AG04450 (cell line): ENCODE measurements at regions not wholly inside any gene's neighbourhood (a gene's known extent, or its start where the extent isn't known, plus 50 kb on each side); places are given as distances from the start of the nearest gene placed in this dataset. TPM values are rescaled to one million over a fixed set of nuclear protein-coding genes. Genes with fewer than 3 reads are reported as not detected.

ENCODE experiments used
- CTCF ChIA-PET: fragments of 300-600, 350-600 bp; formaldehyde crosslinking; extraction: SDS; loops from one replicate; lab custom pipeline; 2022; ENCODE audit warnings: antibody characterized with exemption, inconsistent platforms; lab: Charles Lee
- POLR2A ChIA-PET: fragments of 350-600 bp; formaldehyde crosslinking; extraction: SDS; loops from one replicate; lab custom pipeline; 2021; ENCODE audit warnings: antibody characterized with exemption, inconsistent platforms; lab: Yijun Ruan, JAX
- DNase-seq: peaks from one replicate; pipeline ENCODE4 v3.0.0-alpha.2; 2011; ENCODE audit warnings: low read depth, low spot score
- H3K27ac ChIP-seq: one replicate; pipeline ENCODE4 v1.5.1; 2012; ENCODE audit warnings: low read depth, low read length, control low read depth
- H3K27me3 ChIP-seq: one replicate; pipeline ENCODE4 v1.6.0; 2012; ENCODE audit warnings: low read length; ENCODE audit not compliant: control insufficient read depth, insufficient read depth
- H3K4me3 ChIP-seq: 2 replicates; pipeline ENCODE4 v1.5.1; 2011; ENCODE audit warnings: mild to moderate bottlenecking, low read depth, low read length, control low read depth
- H3K9me3 ChIP-seq: 2 replicates; pipeline ENCODE4 v1.5.1; 2012; ENCODE audit warnings: low read length; ENCODE audit not compliant: control insufficient read depth, insufficient read depth
- small RNA-seq: library from RNA; depleted of rRNA; stranded (forward); fragments of <200 nt; gene quantifications from one replicate; pipeline ENCODE3, GENCODE V24; 2012; ENCODE audit warnings: low read depth; ENCODE audit not compliant: insufficient read length
- TF ChIP-seq, protein P1 (sequence below): IDR thresholded peaks from 2 replicates; pipeline ENCODE4 v1.5.1; 2011; ENCODE audit warnings: low read depth, low read length, control low read depth, inconsistent platforms

DNA sequence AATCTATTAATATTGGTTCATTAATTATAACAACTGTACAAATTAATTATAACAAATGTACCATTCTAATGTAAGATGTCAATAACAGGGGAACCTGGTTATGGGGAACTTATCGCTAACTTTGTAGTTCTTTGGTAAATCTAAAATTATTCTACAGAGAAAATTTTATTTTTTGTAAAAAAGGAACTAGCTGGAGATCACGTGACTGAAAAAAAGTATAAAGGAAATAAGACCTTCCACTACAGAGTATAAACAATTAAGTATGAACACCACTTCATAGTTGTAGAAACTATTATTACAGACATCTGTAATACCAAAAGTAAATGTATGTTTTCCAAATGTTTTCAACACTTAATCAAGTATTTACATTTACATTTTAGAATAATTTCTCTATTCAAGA is 77.9 kb upstream of the DKK2 start:
- H3K27ac ChIP-seq = no peak overlapping the region
- TF ChIP-seq, protein P1, sequence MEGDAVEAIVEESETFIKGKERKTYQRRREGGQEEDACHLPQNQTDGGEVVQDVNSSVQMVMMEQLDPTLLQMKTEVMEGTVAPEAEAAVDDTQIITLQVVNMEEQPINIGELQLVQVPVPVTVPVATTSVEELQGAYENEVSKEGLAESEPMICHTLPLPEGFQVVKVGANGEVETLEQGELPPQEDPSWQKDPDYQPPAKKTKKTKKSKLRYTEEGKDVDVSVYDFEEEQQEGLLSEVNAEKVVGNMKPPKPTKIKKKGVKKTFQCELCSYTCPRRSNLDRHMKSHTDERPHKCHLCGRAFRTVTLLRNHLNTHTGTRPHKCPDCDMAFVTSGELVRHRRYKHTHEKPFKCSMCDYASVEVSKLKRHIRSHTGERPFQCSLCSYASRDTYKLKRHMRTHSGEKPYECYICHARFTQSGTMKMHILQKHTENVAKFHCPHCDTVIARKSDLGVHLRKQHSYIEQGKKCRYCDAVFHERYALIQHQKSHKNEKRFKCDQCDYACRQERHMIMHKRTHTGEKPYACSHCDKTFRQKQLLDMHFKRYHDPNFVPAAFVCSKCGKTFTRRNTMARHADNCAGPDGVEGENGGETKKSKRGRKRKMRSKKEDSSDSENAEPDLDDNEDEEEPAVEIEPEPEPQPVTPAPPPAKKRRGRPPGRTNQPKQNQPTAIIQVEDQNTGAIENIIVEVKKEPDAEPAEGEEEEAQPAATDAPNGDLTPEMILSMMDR = no peak
- no peak for DNase-seq
- no peaks in the 10 kb centered on the region for H3K27me3 ChIP-seq
- ChIA-PET POLR2A (no interaction called here), CTCF (no interaction called here)
- H3K4me3 ChIP-seq = no peak overlapping the region
- H3K9me3 ChIP-seq = no peaks in the 10 kb centered on the region

DNA sequence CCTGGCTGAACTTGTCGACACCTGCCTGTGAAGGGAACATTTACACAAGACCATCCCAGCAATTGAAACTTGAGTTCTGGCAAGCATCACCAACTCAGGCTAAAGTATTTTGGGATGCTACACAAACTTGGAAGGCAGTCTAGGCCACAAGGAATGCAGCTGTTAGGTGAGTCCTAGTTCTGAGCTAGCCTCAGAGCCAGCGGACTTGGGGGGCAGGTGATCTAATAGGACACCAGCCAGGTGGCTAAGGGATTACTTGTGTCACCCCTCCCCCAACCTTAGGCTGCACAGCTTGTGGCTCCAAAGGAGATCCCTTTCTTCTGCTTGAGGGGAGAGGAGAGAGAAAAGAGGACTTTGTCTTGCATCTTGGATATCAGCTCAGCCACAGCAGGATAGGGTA is 62.3 kb upstream of the DKK2 start:
- Histone ChIP-seq H3K27me3 (no peaks in the 10 kb centered on the region), H3K27ac (no peak overlapping the region), H3K9me3 (no peaks in the 10 kb centered on the region), H3K4me3 (no peak overlapping the region)
- no peak for DNase-seq
- POLR2A ChIA-PET = no interaction called here
- TF ChIP-seq, protein P1 = no peak
- CTCF ChIA-PET = no interaction called here

DNA sequence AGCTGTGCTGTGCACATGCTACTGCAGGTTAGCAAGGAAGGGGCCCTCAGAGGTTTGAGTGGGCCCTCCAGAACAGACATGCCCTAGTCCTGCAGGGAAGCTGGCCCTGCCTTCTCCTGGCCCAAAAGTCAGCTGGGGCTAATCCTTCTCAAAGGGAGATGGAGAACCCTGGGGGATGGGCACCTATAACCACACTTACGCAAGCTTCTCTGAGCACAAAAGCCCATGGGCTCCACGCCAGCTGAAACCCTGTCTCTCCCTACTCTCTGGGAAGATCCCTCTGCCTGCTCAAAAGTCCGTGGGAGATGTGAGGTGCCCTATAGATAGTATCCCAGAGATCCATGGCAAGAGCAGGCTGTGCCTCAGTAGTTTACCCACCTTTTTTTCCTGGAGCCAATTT is 58.9 kb upstream of the DKK2 start:
- TF ChIP-seq, protein P1 = no peak
- CTCF ChIA-PET = interaction anchor here (0.6 to 1.4 kb wide), 3 partner anchors 88 to 642 kb away, joined by 3 read pairs; no protein-coding TSS in a partner anchor
- DNase-seq = no peak
- Histone ChIP-seq H3K27me3 (no peaks in the 10 kb centered on the region), H3K4me3 (no peak overlapping the region), H3K27ac (no peak overlapping the region), H3K9me3 (no peaks in the 10 kb centered on the region)
- POLR2A ChIA-PET = no interaction called here

DNA sequence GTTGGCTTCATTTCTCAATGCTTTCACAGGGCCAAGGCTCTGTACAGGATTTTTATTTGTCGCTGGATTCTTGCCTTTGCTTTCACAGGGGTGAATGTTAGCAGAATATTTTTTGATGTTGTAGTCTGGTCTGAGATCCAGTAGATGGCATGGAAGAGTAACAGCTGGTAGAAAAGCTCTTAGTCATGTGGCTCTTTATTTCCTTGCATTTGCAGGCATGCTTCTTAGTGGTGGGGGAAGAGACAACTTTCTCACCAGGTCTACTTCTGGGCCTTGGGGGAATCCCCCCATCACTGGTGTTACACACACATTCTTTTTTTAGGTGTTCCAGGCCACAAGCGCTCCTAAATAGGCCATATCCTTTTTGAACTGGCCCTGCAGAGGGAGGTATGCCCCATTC is 58.2 kb upstream of the DKK2 start:
- POLR2A ChIA-PET = no interaction called here

More for the DNA sequence above, 58.2 kb upstream of the DKK2 start:
- DNase-seq = no peak
- CTCF ChIA-PET = interaction anchor here (0.6 to 1.4 kb wide), 3 partner anchors 88 to 643 kb away, joined by 3 read pairs; no protein-coding TSS in a partner anchor
- TF ChIP-seq, protein P1 = peak; percentile 54
- no peaks in the 10 kb centered on the region for H3K27me3 ChIP-seq
- H3K27ac ChIP-seq = no peak overlapping the region
- no peaks in the 10 kb centered on the region for H3K9me3 ChIP-seq
- no peak overlapping the region for H3K4me3 ChIP-seq

Small RNA genes lying in the stretch of these regions (small RNA-seq; reads per million reads assigned to genes)
- not detected for gene RNU6-551P
